ENCODE measurements at regions not wholly inside any gene's neighbourhood (a gene's known extent, or its start where the extent isn't known, plus 50 kb on each side); places are given as distances from the start of the nearest gene placed in this dataset.

- Histone ChIP-seq H3K9me3 (ENCODE audit: control insufficient read depth in 4 of 4, low read length in 3 of 4) (no peaks in the 10 kb centered on the region), H3K36me3 (ENCODE audit: control insufficient read depth in 4 of 4, insufficient read depth in 3 of 4, low read depth in 1 of 4, low read length in 3 of 4) (no peaks in the 10 kb centered on the region), H3K4me1 (ENCODE audit: control insufficient read depth in 4 of 4, insufficient read depth in 4 of 4, low read length in 3 of 4) (no peaks in the 10 kb centered on the region), H3K9ac (ENCODE audit: low read depth in 1 of 2, low read length in 2 of 2) (no peak overlapping the region), H3K27me3 (ENCODE audit: control insufficient read depth in 4 of 4, insufficient read depth in 4 of 4, low read length in 3 of 4) (peaks cover 0 to 2% (median 1%) of the 10 kb centered on the region in 4 donors), H3K4me3 (ENCODE audit: low read depth in 1 of 3, low read length in 3 of 3) (no peak overlapping the region), H3K27ac (ENCODE audit: low read depth in 1 of 2, low read length in 2 of 2) (no peak overlapping the region)
- WGBS = 72% methylated on average over 4 of the region's 4 CpGs
- TF ChIP-seq FOXA1 (IDR thresholded peaks at IDR 0.05) = no peak
- no peak for TF ChIP-seq ZBTB33 (IDR thresholded peaks at IDR 0.05)
- TF ChIP-seq MAX (IDR thresholded peaks at IDR 0.05) = no peak
- no peak for TF ChIP-seq TAF1 (conservative IDR thresholded peaks at IDR 0.05)
- no peak for TF ChIP-seq HNF4A (conservative IDR thresholded peaks at IDR 0.05)
- TF ChIP-seq SP1 (IDR thresholded peaks at IDR 0.05) = no peak
- TF ChIP-seq GABPA (IDR thresholded peaks at IDR 0.05 in 1 of 2, conservative IDR thresholded peaks at IDR 0.05 in 1 of 2) = no peak
- no peak for TF ChIP-seq YY1 (IDR thresholded peaks at IDR 0.05)
- TF ChIP-seq NR2F2 (IDR thresholded peaks at IDR 0.05) = no peak
- TF ChIP-seq JUND (IDR thresholded peaks at IDR 0.05) = no peak
- DNase-seq (ENCODE audit: low spot score) = no peak
Observed at GRCh38 chr1:4931486-4931885, 277.1 kb downstream of the AJAP1 start.

GRCh38 chr1:4928186-4928585, 273.8 kb downstream of the AJAP1 start:
- DNase-seq (ENCODE audit: low spot score) = no peak
- Histone ChIP-seq H3K36me3 (ENCODE audit: control insufficient read depth in 4 of 4, insufficient read depth in 3 of 4, low read depth in 1 of 4, low read length in 3 of 4) (no peaks in the 10 kb centered on the region), H3K27me3 (ENCODE audit: control insufficient read depth in 4 of 4, insufficient read depth in 4 of 4, low read length in 3 of 4) (peaks cover 0 to 2% (median 1%) of the 10 kb centered on the region in 4 donors), H3K9ac (ENCODE audit: low read depth in 1 of 2, low read length in 2 of 2) (no peak overlapping the region), H3K4me3 (ENCODE audit: low read depth in 1 of 3, low read length in 3 of 3) (no peak overlapping the region), H3K4me1 (ENCODE audit: control insufficient read depth in 4 of 4, insufficient read depth in 4 of 4, low read length in 3 of 4) (no peaks in the 10 kb centered on the region), H3K27ac (ENCODE audit: low read depth in 1 of 2, low read length in 2 of 2) (no peak overlapping the region), H3K9me3 (ENCODE audit: control insufficient read depth in 4 of 4, low read length in 3 of 4) (no peaks in the 10 kb centered on the region)
- TF ChIP-seq RAD21 (IDR thresholded peaks at IDR 0.05) (no peak), MAX (IDR thresholded peaks at IDR 0.05) (no peak), RXRA (IDR thresholded peaks at IDR 0.05) (no peak), FOXA1 (IDR thresholded peaks at IDR 0.05) (no peak), REST (IDR thresholded peaks at IDR 0.05) (no peak), YY1 (IDR thresholded peaks at IDR 0.05) (no peak), ATF3 (IDR thresholded peaks at IDR 0.05) (no peak), JUND (IDR thresholded peaks at IDR 0.05) (no peak), SP1 (IDR thresholded peaks at IDR 0.05) (no peak), EGR1 (IDR thresholded peaks at IDR 0.05; ENCODE audit: low read depth in 2 of 2) (no peak), HNF4A (conservative IDR thresholded peaks at IDR 0.05) (no peak), GABPA (IDR thresholded peaks at IDR 0.05 in 1 of 2, conservative IDR thresholded peaks at IDR 0.05 in 1 of 2) (no peak), NR2F2 (IDR thresholded peaks at IDR 0.05) (no peak), TAF1 (conservative IDR thresholded peaks at IDR 0.05) (no peak), FOXA2 (IDR thresholded peaks at IDR 0.05) (no peak), CTCF (IDR thresholded peaks at IDR 0.05; ENCODE audit: low read depth, low read length, missing input control) (no peak), HNF4G (IDR thresholded peaks at IDR 0.05) (no peak), ZBTB33 (IDR thresholded peaks at IDR 0.05) (no peak)
- WGBS = 81% methylated on average over 6 of the region's 6 CpGs
